ENCODE measurements at regions not wholly inside any gene's neighbourhood (a gene's known extent, or its start where the extent isn't known, plus 50 kb on each side); places are given as distances from the start of the nearest gene placed in this dataset.
A peak's percentile ranks its signal among the peaks of the same experiment; 100 is the strongest.

- H3K4me3 ChIP-seq (ENCODE audit: low read length) = no peak overlapping the region
- TF ChIP-seq CTCF (IDR thresholded peaks at IDR 0.05; ENCODE audit: insufficient read depth, low read depth, low read length, missing control alignments) = no peak
- DNase-seq (ENCODE audit: low read depth) = peak; percentile 15
Measured at GRCh38 chr10:2077231-2077630, 339.9 kb upstream of the ADARB2 start.

- TF ChIP-seq CTCF (IDR thresholded peaks at IDR 0.05; ENCODE audit: insufficient read depth, low read depth, low read length, missing control alignments) = no peak
- DNase-seq (ENCODE audit: low read depth) = no peak
- no peak overlapping the region for H3K4me3 ChIP-seq (ENCODE audit: low read length)
Measured at GRCh38 chr10:2076528-2076927, 339.2 kb upstream of the ADARB2 start.

GRCh38 chr10:2067015-2067414 lies 329.7 kb upstream of the ADARB2 start:
- no peak for TF ChIP-seq CTCF (IDR thresholded peaks at IDR 0.05; ENCODE audit: insufficient read depth, low read depth, low read length, missing control alignments)
- no peak for DNase-seq (ENCODE audit: low read depth)
- H3K4me3 ChIP-seq (ENCODE audit: low read length) = no peak overlapping the region

- TF ChIP-seq CTCF (IDR thresholded peaks at IDR 0.05; ENCODE audit: insufficient read depth, low read depth, low read length, missing control alignments) = no peak
- no peak overlapping the region for H3K4me3 ChIP-seq (ENCODE audit: low read length)
- DNase-seq (ENCODE audit: low read depth) = no peak
Measured at GRCh38 chr10:2054728-2055127, 317.4 kb upstream of the ADARB2 start.

GRCh38 chr10:2053805-2054204 lies 316.5 kb upstream of the ADARB2 start:
- DNase-seq (ENCODE audit: low read depth) = no peak
- no peak overlapping the region for H3K4me3 ChIP-seq (ENCODE audit: low read length)
- no peak for TF ChIP-seq CTCF (IDR thresholded peaks at IDR 0.05; ENCODE audit: insufficient read depth, low read depth, low read length, missing control alignments)

GRCh38 chr10:2051108-2051507 lies 313.8 kb upstream of the ADARB2 start:
- DNase-seq (ENCODE audit: low read depth) = no peak
- TF ChIP-seq CTCF (IDR thresholded peaks at IDR 0.05; ENCODE audit: insufficient read depth, low read depth, low read length, missing control alignments) = no peak
- no peak overlapping the region for H3K4me3 ChIP-seq (ENCODE audit: low read length)

- peak; percentile 47 for DNase-seq (ENCODE audit: low read depth)
- TF ChIP-seq CTCF (IDR thresholded peaks at IDR 0.05; ENCODE audit: insufficient read depth, low read depth, low read length, missing control alignments) = no peak
- H3K4me3 ChIP-seq (ENCODE audit: low read length) = no peak overlapping the region
Measured at GRCh38 chr10:2049560-2049959, 312.2 kb upstream of the ADARB2 start.

All from epithelial cell of esophagus (primary cell).